ENCODE measurements at regions not wholly inside any gene's neighbourhood (a gene's known extent, or its start where the extent isn't known, plus 50 kb on each side); places are given as distances from the start of the nearest gene placed in this dataset.

DNA sequence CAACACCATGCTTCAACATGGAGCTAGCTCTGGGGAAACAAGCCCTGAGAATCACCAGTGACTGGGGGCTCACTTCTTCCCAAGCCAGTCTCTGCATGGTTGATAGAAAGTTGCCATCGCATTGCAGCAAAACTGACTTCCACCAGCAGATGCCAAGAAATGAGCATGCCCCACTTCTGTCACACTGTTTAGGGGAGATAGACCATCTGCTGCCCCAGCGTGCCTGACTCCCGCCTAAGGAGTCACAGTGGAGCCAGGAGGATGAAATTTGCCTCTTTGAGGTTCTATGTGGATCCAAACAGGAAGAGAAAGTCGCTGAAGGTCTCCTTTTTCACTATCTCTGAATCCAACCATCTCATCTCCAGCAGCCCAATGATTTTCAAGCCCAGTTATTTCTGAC lies 116.7 kb upstream of the SLIT3 start:
- H3K9ac ChIP-seq (replicated peaks in 1 of 4; ENCODE audit: extremely low read depth in 1 of 4, low read depth in 3 of 4, low read length in 3 of 4) = no peak overlapping the region
- no peak overlapping the region for H3K4me3 ChIP-seq (ENCODE audit: extremely low read depth in 1 of 4, insufficient read depth in 2 of 4, low read depth in 3 of 4, low read length in 4 of 4)
- no peak overlapping the region for H3K4ac ChIP-seq (replicated peaks; ENCODE audit: insufficient read length, low read depth, low read length)
- H2BK12ac ChIP-seq (ENCODE audit: low read depth, low read length) = no peak overlapping the region
- H3K27ac ChIP-seq (ENCODE audit: low read depth, low read length) = no peak overlapping the region
- TF ChIP-seq CEBPB (IDR thresholded peaks at IDR 0.05; ENCODE audit: low read depth, low read length) (no peak), JUN (IDR thresholded peaks at IDR 0.05; ENCODE audit: low read depth, low read length) (no peak), ZNF274 (IDR thresholded peaks at IDR 0.05; ENCODE audit: borderline replicate concordance, extremely low read depth, low read length) (no peak), YY1 (IDR thresholded peaks at IDR 0.05; ENCODE audit: low read depth, low read length) (no peak)
- H4K5ac ChIP-seq (ENCODE audit: insufficient read length, low read depth, low read length) = no peak overlapping the region
- H3K23me2 ChIP-seq (ENCODE audit: low read depth, low read length) = no peaks in the 10 kb centered on the region
- no peaks in the 10 kb centered on the region for H4K20me1 ChIP-seq (replicated peaks in 1 of 2; ENCODE audit: control insufficient read depth in 1 of 2, insufficient read depth in 2 of 2, low read length in 2 of 2)
- H2BK5ac ChIP-seq (ENCODE audit: low read depth, low read length) = no peak overlapping the region
- H3K4me2 ChIP-seq (ENCODE audit: insufficient read depth in 1 of 2, low read depth in 2 of 2, low read length in 2 of 2) = no peak overlapping the region
- H3K9me3 ChIP-seq (ENCODE audit: insufficient read depth in 2 of 2, low read depth in 1 of 2, low read length in 1 of 2) = no peaks in the 10 kb centered on the region
- no peak overlapping the region for H3K18ac ChIP-seq (ENCODE audit: extremely low read depth, low read length)
- ChIA-PET CTCF (ENCODE audit: partially characterized antibody) (interaction anchor here (2.1 kb wide), 1 partner anchor 10 kb away, joined by 6 read pairs; no protein-coding TSS in a partner anchor), POLR2A (ENCODE audit: partially characterized antibody) (no interaction called here)
- no peak overlapping the region for H2BK120ac ChIP-seq (replicated peaks; ENCODE audit: low read depth, low read length)
- DNase-seq (ENCODE audit: low read depth in 1 of 2, low spot score in 2 of 2) (no peak), FAIRE-seq (no peak)
- no peak overlapping the region for H3K56ac ChIP-seq (replicated peaks; ENCODE audit: insufficient read length, low read depth, low read length)
- no peak overlapping the region for H3K23ac ChIP-seq (ENCODE audit: insufficient read length)
- no peak overlapping the region for H2BK20ac ChIP-seq (ENCODE audit: low read length)
- H3K14ac ChIP-seq (ENCODE audit: insufficient read length) = no peak overlapping the region
- no peak overlapping the region for H2AFZ ChIP-seq (ENCODE audit: low read length)
- no peak overlapping the region for H2BK15ac ChIP-seq (ENCODE audit: low read length)
- no peaks in the 10 kb centered on the region for H3K79me2 ChIP-seq (ENCODE audit: control insufficient read depth in 1 of 2, insufficient read depth in 2 of 2, low read length in 2 of 2)
- no peaks in the 10 kb centered on the region for H3K36me3 ChIP-seq (ENCODE audit: control insufficient read depth in 2 of 4, insufficient read depth in 4 of 4, low read length in 3 of 4)
- no peak overlapping the region for H4K91ac ChIP-seq (replicated peaks; ENCODE audit: insufficient read length, low read length)
- 89% methylated on average over 4 of the region's 4 CpGs; no CpG with 5 or more reads in 1 of the 2 experiments for WGBS, 2 experiments (ENCODE audit: extremely low coverage in 1 of 2, insufficient coverage in 1 of 2, insufficient read length in 1 of 2, insufficient replicate concordance in 2 of 2, low coverage in 1 of 2, low lambda C conversion rate in 2 of 2, missing lambda C conversion rate in 1 of 2)
- H4K8ac ChIP-seq (ENCODE audit: extremely low read depth, insufficient read depth, low read length) = no peak overlapping the region
- no peaks in the 10 kb centered on the region; a peak in 1 of 7 replicates for H3K27me3 ChIP-seq (replicated peaks in 1 of 4; ENCODE audit: control insufficient read depth in 3 of 4, extremely low read depth in 1 of 4, insufficient read depth in 3 of 4, low read length in 3 of 4)
- no peaks in the 10 kb centered on the region for H3K79me1 ChIP-seq (ENCODE audit: low read depth, low read length)
- H3K4me1 ChIP-seq (replicated peaks in 1 of 4; ENCODE audit: control insufficient read depth in 3 of 4, insufficient read depth in 4 of 4, low read length in 3 of 4) = no peaks in the 10 kb centered on the region
- H2AK5ac ChIP-seq (ENCODE audit: low read depth, low read length) = no peak overlapping the region

Measured in H1 (cell line).